VCaP (cell line): ENCODE measurements at regions not wholly inside any gene's neighbourhood (a gene's known extent, or its start where the extent isn't known, plus 50 kb on each side); places are given as distances from the start of the nearest gene placed in this dataset.

ENCODE experiments used
- H3K27ac ChIP-seq: fragments of 450-650 bp; 2 replicates; pipeline ENCODE4 v1.5.1; 2017
- TF ChIP-seq, protein P1 (sequence below): fragments of 450-650 bp; conservative IDR thresholded peaks from 2 replicates; pipeline ENCODE4 v1.5.1; 2017; ENCODE audit warnings: mild to moderate bottlenecking, moderate library complexity

GRCh38 chr10:2861632-2862210 is 205.6 kb upstream of the PFKP start:
- TF ChIP-seq, protein P1, sequence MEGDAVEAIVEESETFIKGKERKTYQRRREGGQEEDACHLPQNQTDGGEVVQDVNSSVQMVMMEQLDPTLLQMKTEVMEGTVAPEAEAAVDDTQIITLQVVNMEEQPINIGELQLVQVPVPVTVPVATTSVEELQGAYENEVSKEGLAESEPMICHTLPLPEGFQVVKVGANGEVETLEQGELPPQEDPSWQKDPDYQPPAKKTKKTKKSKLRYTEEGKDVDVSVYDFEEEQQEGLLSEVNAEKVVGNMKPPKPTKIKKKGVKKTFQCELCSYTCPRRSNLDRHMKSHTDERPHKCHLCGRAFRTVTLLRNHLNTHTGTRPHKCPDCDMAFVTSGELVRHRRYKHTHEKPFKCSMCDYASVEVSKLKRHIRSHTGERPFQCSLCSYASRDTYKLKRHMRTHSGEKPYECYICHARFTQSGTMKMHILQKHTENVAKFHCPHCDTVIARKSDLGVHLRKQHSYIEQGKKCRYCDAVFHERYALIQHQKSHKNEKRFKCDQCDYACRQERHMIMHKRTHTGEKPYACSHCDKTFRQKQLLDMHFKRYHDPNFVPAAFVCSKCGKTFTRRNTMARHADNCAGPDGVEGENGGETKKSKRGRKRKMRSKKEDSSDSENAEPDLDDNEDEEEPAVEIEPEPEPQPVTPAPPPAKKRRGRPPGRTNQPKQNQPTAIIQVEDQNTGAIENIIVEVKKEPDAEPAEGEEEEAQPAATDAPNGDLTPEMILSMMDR = no peak
- H3K27ac ChIP-seq = no peak overlapping the region

- H3K27ac ChIP-seq = no peak overlapping the region
- TF ChIP-seq, protein P1 = no peak
These were observed 208.9 kb upstream of the PFKP start for GRCh38 chr10:2858452-2858851.

DNA sequence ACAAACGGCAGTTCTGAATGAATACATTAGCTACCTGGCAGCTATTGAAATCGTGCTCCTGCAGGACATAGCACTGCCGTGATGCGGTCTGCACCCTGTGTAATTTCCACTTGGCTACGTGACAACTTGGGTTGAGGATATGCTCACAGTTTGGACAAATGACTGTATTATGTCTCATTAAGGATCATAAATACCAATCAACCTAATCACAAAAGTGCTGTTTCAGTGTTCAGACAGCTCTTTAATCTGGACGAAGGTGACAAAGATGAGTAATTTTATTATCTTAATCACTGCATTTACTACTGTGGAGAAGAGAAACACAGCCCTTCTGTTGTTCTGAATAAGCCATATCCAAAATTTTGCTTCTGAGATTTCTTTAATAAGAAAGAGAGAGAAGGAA is 210.8 kb upstream of the PFKP start:
- no peak overlapping the region for H3K27ac ChIP-seq
- TF ChIP-seq, protein P1 = no peak

GRCh38 chr10:2852574-2853323 is 214.6 kb upstream of the PFKP start:
- no peak overlapping the region for H3K27ac ChIP-seq
- TF ChIP-seq, protein P1 = no peak

DNA sequence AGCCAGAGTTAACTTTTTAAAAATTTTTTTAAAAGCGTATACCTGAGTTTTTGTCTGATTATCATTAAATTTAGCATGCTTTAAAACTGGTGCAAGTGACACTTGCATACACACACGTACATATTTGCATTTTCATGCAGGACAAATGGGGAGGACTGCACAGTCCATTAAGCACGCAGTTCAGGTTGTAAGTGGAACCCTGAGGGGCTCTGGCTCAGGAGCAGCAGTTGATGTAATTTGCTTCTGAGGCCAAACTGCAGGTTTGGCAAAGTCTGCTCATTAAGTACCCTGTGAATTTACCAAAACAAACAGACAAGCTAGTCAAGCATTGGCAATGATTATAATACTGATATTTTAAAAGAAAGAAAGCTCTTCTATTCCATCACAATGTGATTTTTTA is 215.8 kb upstream of the PFKP start:
- no peak overlapping the region for H3K27ac ChIP-seq
- TF ChIP-seq, protein P1 = no peak

GRCh38 chr10:2850202-2850601 is 217.1 kb upstream of the PFKP start:
- TF ChIP-seq, protein P1 = no peak
- no peak overlapping the region for H3K27ac ChIP-seq

DNA sequence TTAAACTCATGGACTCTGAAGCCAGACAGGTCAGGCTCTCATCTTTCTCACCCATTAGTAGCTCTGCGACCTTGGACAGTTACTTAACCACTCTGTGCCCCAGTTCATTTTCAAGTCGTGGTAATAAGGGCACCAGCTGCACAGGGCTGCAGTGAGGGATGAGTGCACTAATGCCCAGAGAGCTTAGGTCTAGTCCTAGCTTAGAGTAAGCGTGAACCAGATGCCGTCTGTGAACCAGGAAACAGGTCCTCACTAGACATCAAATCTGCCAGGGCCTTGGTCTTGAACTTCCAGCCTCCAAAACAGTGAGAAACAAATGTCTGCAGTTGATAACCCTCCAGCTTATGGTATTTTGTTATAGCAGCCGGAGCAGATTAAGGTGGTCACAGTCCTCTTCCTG is 222.4 kb upstream of the PFKP start:
- H3K27ac ChIP-seq = no peak overlapping the region
- TF ChIP-seq, protein P1 = no peak
